AG09309 (cell line): ENCODE measurements at regions not wholly inside any gene's neighbourhood (a gene's known extent, or its start where the extent isn't known, plus 50 kb on each side); places are given as distances from the start of the nearest gene placed in this dataset.

Source experiments
- DNase-seq: peaks from one replicate; pipeline ENCODE4 v3.0.0-alpha.2; 2010; ENCODE audit warnings: low read depth
- H3K4me3 ChIP-seq: 2 replicates; pipeline ENCODE4 v1.5.1; 2011; ENCODE audit warnings: mild to moderate bottlenecking, low read depth, low read length, moderate library complexity; ENCODE audit not compliant: control insufficient read depth
- TF ChIP-seq, protein P1 (sequence below): IDR thresholded peaks from 2 replicates; pipeline ENCODE4 v1.5.1; 2011; ENCODE audit warnings: mild to moderate bottlenecking, low read depth, low read length, inconsistent platforms; ENCODE audit not compliant: insufficient read depth, control insufficient read depth; ENCODE audit errors: missing control alignments

DNA sequence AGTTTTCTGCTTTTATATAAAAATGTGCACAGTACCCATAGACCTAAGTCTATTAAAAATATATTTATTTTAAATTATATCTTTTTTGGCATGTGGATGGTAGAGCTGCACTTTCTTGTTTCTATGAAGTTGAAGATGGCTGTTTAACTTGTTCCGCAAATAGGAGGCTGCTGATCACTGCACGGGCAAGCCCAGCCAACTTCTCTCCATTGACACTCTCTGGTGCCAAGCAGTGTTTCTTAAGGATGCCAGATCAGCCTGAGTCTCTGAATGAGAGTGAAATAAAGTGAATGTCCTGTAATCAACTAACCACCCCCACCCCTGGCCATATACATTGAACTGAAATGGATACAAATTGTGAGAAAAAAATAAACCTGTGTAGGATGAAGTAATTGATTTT, 202.9 kb upstream of the KLHL1 start:
- TF ChIP-seq, protein P1, sequence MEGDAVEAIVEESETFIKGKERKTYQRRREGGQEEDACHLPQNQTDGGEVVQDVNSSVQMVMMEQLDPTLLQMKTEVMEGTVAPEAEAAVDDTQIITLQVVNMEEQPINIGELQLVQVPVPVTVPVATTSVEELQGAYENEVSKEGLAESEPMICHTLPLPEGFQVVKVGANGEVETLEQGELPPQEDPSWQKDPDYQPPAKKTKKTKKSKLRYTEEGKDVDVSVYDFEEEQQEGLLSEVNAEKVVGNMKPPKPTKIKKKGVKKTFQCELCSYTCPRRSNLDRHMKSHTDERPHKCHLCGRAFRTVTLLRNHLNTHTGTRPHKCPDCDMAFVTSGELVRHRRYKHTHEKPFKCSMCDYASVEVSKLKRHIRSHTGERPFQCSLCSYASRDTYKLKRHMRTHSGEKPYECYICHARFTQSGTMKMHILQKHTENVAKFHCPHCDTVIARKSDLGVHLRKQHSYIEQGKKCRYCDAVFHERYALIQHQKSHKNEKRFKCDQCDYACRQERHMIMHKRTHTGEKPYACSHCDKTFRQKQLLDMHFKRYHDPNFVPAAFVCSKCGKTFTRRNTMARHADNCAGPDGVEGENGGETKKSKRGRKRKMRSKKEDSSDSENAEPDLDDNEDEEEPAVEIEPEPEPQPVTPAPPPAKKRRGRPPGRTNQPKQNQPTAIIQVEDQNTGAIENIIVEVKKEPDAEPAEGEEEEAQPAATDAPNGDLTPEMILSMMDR: no peak
- no peak for DNase-seq
- H3K4me3 ChIP-seq: no peak overlapping the region

DNA sequence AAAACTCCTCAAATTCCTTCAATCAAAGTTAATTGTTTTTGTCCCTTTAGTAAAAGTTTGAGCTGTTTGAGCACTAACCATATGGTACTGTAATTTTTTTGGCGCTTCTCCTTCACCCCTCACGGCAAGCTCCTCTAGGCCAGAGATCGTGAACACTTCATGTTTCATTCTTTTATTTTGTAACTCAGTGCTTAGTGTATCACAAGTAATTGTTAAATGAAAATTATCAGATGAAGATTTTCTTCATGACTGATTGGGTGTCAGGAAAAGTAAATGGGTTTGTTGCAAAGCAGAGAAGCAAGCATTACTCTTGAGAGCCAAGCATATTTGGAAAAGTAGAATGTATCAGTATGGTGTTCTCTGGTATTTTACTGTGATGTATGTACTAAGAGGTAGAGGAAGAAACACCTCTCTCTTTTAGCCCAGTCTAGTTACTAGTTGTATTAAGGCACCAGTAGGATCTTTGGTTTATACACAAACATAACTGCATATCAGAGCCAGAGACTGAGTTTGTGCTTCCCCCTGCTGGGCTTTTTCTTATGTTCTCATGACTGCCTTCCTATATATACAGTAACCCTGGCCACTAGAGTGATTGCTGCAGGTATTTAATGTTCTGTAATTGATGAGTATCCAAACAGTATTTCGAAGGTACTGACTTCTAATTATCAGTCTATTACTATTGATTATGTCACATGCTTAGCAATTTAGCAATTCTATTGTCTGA, 202.3 kb upstream of the KLHL1 start:
- DNase-seq: no peak
- TF ChIP-seq, protein P1: no peak

DNA sequence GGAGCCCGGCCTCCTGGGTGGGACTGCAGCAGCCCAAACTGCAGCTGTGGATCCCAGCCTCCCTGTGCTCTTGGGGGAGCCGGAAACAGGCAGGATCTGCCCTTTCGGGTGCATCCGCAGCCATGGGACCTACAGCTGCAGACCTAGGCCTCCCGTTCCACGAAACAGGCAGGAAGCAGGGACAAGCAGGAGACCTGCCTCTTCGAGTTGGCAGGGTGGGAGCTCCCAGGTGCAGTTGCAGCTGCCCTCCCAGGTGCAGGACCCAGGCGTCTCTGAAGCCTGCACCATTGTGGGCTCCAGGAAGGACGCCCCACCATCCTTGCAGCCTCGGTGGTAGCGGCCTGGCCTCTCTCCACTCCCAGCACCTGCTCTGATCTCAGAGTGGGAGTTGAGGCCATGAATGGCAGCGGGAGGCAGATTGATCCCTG, 189.0 kb upstream of the KLHL1 start:
- DNase-seq: no peak
- H3K4me3 ChIP-seq: no peak overlapping the region
- TF ChIP-seq, protein P1: no peak

More for the DNA sequence above, 202.3 kb upstream of the KLHL1 start:
- H3K4me3 ChIP-seq: no peak overlapping the region

DNA sequence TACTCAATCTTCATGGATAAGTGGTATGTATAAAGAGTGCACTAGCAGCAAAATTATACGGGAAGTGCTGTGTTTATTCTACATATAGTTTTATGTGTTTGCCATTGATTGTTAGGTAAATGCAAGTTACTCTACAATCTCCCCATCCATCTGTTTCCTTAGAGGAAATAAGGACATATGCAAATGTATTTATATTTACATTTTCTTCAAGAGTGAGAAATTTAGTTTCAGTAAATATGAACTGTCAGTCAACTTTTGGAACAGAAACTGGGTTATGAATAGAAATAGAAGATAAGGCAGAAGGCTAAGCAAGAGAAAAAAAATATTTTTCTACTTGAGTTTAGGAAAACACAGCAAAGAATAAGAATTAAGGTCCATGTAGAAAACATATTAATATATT, 176.1 kb upstream of the KLHL1 start:
- H3K4me3 ChIP-seq: no peak overlapping the region
- TF ChIP-seq, protein P1: no peak
- DNase-seq: no peak

DNA sequence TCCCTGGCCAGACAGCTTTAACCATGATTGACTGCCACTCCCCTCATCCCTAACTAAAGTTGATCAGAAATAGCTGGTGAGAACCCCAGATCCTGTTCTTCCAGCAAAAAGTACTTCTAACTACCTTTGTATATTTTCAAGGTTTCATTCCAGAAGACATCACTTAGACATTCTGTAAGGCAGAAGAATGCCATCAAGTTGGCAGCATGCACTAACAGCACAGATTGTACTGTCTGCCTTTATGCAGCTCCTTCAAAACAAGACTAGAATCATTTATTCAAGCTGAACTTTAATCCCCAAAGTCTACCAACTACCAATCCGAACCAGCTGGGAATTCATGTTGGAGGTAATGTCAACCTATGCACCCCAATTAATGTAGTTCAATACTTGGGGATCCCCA, 167.6 kb upstream of the KLHL1 start:
- no peak overlapping the region for H3K4me3 ChIP-seq
- DNase-seq: no peak
- TF ChIP-seq, protein P1: no peak

DNA sequence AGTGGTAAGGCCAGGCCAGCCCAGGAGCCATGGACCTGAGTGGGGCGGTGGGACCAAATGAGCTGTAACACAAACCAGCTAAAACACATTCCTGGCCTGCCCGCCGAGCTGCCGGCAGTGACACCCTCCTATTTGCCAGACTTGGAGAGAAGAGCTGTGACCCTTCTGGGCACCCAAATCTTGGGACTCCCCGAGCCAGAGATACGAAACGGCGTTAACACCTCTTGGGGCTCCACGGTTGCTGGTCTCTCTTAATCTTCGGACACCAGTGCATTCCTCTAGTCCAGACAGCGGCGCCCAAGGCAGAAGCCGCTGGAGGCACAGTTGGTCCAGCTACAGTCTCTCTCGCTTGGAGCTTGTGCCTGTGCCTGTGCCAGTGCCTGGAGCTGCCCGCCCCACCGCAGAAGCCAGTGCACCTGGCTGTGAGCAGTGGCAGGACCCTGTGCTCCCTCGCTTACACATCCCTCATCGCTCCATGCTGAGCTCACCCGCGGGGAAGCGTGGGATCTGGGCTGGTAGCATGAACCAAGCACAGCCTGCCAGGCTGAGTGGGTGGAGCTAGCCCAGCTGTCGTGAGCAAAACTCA, 147.2 kb upstream of the KLHL1 start:
- DNase-seq: no peak
- H3K4me3 ChIP-seq: no peak overlapping the region
- TF ChIP-seq, protein P1: no peak
